Hepatocyte (in vitro differentiated cells): ENCODE measurements at regions not wholly inside any gene's neighbourhood (a gene's known extent, or its start where the extent isn't known, plus 50 kb on each side); places are given as distances from the start of the nearest gene placed in this dataset.

ENCODE experiments used
- EZH2phosphoT487 ChIP-seq: fragments of 200-600 bp; sonication (generic); IDR thresholded peaks from one replicate; pipeline ENCODE4 v1.6.1; 2018; ENCODE audit warnings: antibody characterized with exemption, mild to moderate bottlenecking, low read depth, moderate library complexity; ENCODE audit not compliant: unreplicated experiment, severe bottlenecking
- TF ChIP-seq, protein P1 (sequence below): fragments of 200-600 bp; sonication (generic); IDR thresholded peaks from 2 replicates; pipeline ENCODE4 v1.5.1; 2016; ENCODE audit warnings: antibody characterized with exemption, mild to moderate bottlenecking; ENCODE audit not compliant: poor library complexity

DNA sequence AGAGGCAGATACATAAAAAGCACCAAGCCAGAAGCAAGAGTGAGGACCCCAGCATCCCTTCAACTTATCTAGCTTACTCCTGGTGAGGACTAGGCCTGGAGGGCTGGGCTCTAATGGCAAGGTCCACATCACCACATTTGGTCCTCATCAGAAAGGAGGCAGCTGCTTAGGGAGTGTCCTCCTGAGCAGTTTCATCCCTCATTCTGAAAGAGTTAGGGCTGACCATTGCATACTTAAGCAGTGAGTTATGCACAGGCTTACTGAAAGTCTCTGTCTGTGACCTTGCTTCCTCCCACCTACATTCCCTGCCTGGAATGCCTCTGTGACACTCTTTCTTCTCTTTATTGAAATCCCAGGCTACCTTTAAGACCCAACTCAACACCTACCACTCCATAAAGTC lies 301.8 kb upstream of the ACVR2A start:
- TF ChIP-seq, protein P1, sequence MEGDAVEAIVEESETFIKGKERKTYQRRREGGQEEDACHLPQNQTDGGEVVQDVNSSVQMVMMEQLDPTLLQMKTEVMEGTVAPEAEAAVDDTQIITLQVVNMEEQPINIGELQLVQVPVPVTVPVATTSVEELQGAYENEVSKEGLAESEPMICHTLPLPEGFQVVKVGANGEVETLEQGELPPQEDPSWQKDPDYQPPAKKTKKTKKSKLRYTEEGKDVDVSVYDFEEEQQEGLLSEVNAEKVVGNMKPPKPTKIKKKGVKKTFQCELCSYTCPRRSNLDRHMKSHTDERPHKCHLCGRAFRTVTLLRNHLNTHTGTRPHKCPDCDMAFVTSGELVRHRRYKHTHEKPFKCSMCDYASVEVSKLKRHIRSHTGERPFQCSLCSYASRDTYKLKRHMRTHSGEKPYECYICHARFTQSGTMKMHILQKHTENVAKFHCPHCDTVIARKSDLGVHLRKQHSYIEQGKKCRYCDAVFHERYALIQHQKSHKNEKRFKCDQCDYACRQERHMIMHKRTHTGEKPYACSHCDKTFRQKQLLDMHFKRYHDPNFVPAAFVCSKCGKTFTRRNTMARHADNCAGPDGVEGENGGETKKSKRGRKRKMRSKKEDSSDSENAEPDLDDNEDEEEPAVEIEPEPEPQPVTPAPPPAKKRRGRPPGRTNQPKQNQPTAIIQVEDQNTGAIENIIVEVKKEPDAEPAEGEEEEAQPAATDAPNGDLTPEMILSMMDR: no peak
- no peak for TF ChIP-seq EZH2phosphoT487
